ENCODE measurements at regions not wholly inside any gene's neighbourhood (a gene's known extent, or its start where the extent isn't known, plus 50 kb on each side); places are given as distances from the start of the nearest gene placed in this dataset.

DNA sequence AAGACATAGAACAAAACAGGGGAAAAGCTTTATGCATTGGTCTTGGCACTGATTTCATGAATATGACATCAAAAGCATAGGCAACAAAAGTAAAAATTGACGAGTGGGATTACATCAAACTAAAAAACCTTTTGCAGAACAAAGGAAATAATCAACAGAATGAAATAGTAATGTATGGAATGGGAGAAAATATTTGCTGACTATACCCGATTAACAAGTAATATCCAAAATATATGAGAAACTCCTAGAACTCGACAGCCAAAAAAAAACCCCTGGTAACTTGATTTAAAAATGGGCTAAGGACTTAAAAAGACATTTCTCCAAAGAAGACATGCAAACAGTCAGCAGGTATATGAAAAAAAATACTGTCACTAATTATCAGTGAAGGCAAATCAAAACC lies 231.7 kb upstream of the MAN1A1 start (continued):
- TF ChIP-seq, protein P1, sequence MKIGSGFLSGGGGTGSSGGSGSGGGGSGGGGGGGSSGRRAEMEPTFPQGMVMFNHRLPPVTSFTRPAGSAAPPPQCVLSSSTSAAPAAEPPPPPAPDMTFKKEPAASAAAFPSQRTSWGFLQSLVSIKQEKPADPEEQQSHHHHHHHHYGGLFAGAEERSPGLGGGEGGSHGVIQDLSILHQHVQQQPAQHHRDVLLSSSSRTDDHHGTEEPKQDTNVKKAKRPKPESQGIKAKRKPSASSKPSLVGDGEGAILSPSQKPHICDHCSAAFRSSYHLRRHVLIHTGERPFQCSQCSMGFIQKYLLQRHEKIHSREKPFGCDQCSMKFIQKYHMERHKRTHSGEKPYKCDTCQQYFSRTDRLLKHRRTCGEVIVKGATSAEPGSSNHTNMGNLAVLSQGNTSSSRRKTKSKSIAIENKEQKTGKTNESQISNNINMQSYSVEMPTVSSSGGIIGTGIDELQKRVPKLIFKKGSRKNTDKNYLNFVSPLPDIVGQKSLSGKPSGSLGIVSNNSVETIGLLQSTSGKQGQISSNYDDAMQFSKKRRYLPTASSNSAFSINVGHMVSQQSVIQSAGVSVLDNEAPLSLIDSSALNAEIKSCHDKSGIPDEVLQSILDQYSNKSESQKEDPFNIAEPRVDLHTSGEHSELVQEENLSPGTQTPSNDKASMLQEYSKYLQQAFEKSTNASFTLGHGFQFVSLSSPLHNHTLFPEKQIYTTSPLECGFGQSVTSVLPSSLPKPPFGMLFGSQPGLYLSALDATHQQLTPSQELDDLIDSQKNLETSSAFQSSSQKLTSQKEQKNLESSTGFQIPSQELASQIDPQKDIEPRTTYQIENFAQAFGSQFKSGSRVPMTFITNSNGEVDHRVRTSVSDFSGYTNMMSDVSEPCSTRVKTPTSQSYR (CRISPR knock-in tag; IDR thresholded peaks at IDR 0.05), result no peak
- no peak for TF ChIP-seq TEAD1 (CRISPR knock-in tag; IDR thresholded peaks at IDR 0.05)

DNA sequence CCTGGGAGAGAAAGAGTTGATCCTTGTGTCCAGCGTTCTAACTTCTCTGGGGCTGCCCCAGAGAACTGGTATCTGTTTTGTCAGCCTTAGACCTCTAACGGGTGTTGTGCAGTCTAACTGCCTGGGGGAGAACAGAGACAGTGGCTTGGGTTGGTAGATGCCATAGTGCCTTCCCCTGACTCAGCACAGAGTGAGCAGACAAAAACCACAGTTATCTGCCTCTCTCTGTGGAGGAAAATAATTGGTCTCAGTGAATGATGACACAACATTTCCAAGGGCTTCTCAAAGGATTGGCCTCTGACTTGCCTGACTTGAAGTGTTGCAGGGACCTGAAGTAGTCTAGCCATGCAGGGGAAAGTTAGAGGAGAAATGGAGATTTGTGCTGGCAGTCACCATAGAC lies 226.2 kb upstream of the MAN1A1 start:
- Mint-ChIP-seq H3K27ac (no peak overlapping the region), H3K9me3 (peaks cover 21% of the 10 kb centered on the region), H3K4me3 (no peak overlapping the region), H3K4me1 (no peaks in the 10 kb centered on the region), H3K36me3 (peaks cover 4% of the 10 kb centered on the region; the same call in 1 of the 2 replicates), H3K27me3 (ENCODE audit: low read depth) (peaks cover 9% of the 10 kb centered on the region)
- DNase-seq (ENCODE audit: low spot score) (no peak), ATAC-seq (no peak)
- ChIA-PET POLR2A (no interaction called here), CTCF (no interaction called here)
- no peak for TF ChIP-seq ETV6 (CRISPR knock-in tag; IDR thresholded peaks at IDR 0.05)
- no peak for TF ChIP-seq CBFB (CRISPR knock-in tag; IDR thresholded peaks at IDR 0.05; ENCODE audit: low read depth)
- no peak for TF ChIP-seq MYBL2 (CRISPR knock-in tag; IDR thresholded peaks at IDR 0.05)
- TF ChIP-seq, protein P2, sequence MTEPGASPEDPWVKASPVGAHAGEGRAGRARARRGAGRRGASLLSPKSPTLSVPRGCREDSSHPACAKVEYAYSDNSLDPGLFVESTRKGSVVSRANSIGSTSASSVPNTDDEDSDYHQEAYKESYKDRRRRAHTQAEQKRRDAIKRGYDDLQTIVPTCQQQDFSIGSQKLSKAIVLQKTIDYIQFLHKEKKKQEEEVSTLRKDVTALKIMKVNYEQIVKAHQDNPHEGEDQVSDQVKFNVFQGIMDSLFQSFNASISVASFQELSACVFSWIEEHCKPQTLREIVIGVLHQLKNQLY (CRISPR knock-in tag; IDR thresholded peaks at IDR 0.05), result no peak
- no peak for TF ChIP-seq RELA (CRISPR knock-in tag; IDR thresholded peaks at IDR 0.05; ENCODE audit: borderline replicate concordance)
- TF ChIP-seq TCF7 (CRISPR knock-in tag; IDR thresholded peaks at IDR 0.05; ENCODE audit: low read depth), result no peak
- TF ChIP-seq, protein P3, sequence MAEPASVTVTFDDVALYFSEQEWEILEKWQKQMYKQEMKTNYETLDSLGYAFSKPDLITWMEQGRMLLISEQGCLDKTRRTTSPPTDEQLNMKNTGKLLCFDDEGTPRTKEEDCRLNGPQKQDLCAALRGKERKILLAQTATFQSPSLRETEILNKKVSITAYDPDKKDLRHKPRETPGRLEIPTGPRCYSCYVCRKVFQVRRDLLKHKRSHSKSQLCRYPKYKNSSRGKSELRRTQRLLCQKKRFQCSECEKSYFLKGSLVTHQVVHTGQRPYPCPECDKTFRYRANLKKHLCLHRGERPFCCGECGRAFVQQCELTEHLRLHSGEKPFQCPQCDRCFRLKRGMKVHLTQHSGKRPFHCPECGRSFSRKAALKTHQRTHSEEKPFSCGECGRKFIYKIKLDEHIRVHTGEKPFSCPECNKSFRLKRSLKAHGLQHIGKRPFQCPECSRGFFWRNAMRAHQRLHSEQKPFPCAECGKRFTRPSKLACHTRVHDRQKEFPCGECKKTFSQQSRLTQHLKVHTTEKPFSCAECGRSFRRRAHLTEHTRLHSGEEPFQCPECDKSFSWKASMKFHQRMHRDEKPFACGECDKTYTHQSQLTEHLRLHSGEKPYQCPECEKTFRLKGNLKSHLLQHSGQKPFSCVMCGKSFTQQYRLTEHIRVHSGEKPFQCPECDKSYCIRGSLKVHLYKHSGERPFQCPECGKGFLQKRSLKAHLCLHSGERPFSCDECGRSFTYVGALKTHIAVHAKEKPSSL (CRISPR knock-in tag; conservative IDR thresholded peaks at IDR 0.05), result no peak
- TF ChIP-seq, protein P4, sequence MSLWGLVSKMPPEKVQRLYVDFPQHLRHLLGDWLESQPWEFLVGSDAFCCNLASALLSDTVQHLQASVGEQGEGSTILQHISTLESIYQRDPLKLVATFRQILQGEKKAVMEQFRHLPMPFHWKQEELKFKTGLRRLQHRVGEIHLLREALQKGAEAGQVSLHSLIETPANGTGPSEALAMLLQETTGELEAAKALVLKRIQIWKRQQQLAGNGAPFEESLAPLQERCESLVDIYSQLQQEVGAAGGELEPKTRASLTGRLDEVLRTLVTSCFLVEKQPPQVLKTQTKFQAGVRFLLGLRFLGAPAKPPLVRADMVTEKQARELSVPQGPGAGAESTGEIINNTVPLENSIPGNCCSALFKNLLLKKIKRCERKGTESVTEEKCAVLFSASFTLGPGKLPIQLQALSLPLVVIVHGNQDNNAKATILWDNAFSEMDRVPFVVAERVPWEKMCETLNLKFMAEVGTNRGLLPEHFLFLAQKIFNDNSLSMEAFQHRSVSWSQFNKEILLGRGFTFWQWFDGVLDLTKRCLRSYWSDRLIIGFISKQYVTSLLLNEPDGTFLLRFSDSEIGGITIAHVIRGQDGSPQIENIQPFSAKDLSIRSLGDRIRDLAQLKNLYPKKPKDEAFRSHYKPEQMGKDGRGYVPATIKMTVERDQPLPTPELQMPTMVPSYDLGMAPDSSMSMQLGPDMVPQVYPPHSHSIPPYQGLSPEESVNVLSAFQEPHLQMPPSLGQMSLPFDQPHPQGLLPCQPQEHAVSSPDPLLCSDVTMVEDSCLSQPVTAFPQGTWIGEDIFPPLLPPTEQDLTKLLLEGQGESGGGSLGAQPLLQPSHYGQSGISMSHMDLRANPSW (CRISPR knock-in tag; conservative IDR thresholded peaks at IDR 0.05; ENCODE audit: low read depth), result no peak
- TF ChIP-seq, protein P5, sequence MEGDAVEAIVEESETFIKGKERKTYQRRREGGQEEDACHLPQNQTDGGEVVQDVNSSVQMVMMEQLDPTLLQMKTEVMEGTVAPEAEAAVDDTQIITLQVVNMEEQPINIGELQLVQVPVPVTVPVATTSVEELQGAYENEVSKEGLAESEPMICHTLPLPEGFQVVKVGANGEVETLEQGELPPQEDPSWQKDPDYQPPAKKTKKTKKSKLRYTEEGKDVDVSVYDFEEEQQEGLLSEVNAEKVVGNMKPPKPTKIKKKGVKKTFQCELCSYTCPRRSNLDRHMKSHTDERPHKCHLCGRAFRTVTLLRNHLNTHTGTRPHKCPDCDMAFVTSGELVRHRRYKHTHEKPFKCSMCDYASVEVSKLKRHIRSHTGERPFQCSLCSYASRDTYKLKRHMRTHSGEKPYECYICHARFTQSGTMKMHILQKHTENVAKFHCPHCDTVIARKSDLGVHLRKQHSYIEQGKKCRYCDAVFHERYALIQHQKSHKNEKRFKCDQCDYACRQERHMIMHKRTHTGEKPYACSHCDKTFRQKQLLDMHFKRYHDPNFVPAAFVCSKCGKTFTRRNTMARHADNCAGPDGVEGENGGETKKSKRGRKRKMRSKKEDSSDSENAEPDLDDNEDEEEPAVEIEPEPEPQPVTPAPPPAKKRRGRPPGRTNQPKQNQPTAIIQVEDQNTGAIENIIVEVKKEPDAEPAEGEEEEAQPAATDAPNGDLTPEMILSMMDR (IDR thresholded peaks at IDR 0.05), result no peak
- no peak for TF ChIP-seq ZNF671 (CRISPR knock-in tag; IDR thresholded peaks at IDR 0.05)
- TF ChIP-seq, protein P6, sequence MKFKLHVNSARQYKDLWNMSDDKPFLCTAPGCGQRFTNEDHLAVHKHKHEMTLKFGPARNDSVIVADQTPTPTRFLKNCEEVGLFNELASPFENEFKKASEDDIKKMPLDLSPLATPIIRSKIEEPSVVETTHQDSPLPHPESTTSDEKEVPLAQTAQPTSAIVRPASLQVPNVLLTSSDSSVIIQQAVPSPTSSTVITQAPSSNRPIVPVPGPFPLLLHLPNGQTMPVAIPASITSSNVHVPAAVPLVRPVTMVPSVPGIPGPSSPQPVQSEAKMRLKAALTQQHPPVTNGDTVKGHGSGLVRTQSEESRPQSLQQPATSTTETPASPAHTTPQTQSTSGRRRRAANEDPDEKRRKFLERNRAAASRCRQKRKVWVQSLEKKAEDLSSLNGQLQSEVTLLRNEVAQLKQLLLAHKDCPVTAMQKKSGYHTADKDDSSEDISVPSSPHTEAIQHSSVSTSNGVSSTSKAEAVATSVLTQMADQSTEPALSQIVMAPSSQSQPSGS (CRISPR knock-in tag; IDR thresholded peaks at IDR 0.05; ENCODE audit: borderline replicate concordance, low read depth), result no peak
- TF ChIP-seq GRHL2 (CRISPR knock-in tag; IDR thresholded peaks at IDR 0.05; ENCODE audit: insufficient replicate concordance, severe bottlenecking), result no peak
- no peak for TF ChIP-seq SOX15 (CRISPR knock-in tag; IDR thresholded peaks at IDR 0.05)
- TF ChIP-seq, protein P7, sequence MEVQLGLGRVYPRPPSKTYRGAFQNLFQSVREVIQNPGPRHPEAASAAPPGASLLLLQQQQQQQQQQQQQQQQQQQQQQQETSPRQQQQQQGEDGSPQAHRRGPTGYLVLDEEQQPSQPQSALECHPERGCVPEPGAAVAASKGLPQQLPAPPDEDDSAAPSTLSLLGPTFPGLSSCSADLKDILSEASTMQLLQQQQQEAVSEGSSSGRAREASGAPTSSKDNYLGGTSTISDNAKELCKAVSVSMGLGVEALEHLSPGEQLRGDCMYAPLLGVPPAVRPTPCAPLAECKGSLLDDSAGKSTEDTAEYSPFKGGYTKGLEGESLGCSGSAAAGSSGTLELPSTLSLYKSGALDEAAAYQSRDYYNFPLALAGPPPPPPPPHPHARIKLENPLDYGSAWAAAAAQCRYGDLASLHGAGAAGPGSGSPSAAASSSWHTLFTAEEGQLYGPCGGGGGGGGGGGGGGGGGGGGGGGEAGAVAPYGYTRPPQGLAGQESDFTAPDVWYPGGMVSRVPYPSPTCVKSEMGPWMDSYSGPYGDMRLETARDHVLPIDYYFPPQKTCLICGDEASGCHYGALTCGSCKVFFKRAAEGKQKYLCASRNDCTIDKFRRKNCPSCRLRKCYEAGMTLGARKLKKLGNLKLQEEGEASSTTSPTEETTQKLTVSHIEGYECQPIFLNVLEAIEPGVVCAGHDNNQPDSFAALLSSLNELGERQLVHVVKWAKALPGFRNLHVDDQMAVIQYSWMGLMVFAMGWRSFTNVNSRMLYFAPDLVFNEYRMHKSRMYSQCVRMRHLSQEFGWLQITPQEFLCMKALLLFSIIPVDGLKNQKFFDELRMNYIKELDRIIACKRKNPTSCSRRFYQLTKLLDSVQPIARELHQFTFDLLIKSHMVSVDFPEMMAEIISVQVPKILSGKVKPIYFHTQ (CRISPR knock-in tag; IDR thresholded peaks at IDR 0.05), result no peak
- no peak for TF ChIP-seq ZNF423 (CRISPR knock-in tag; IDR thresholded peaks at IDR 0.05)
- TF ChIP-seq, protein P8, sequence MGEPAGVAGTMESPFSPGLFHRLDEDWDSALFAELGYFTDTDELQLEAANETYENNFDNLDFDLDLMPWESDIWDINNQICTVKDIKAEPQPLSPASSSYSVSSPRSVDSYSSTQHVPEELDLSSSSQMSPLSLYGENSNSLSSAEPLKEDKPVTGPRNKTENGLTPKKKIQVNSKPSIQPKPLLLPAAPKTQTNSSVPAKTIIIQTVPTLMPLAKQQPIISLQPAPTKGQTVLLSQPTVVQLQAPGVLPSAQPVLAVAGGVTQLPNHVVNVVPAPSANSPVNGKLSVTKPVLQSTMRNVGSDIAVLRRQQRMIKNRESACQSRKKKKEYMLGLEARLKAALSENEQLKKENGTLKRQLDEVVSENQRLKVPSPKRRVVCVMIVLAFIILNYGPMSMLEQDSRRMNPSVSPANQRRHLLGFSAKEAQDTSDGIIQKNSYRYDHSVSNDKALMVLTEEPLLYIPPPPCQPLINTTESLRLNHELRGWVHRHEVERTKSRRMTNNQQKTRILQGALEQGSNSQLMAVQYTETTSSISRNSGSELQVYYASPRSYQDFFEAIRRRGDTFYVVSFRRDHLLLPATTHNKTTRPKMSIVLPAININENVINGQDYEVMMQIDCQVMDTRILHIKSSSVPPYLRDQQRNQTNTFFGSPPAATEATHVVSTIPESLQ (CRISPR knock-in tag; IDR thresholded peaks at IDR 0.05), result no peak
- TF ChIP-seq, protein P9, sequence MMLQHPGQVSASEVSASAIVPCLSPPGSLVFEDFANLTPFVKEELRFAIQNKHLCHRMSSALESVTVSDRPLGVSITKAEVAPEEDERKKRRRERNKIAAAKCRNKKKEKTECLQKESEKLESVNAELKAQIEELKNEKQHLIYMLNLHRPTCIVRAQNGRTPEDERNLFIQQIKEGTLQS (CRISPR knock-in tag; conservative IDR thresholded peaks at IDR 0.05), result no peak
